SK-N-SH treated with all-trans-retinoic acid at 6 μM for 48 hours (cell line): ENCODE measurements at regions not wholly inside any gene's neighbourhood (a gene's known extent, or its start where the extent isn't known, plus 50 kb on each side); places are given as distances from the start of the nearest gene placed in this dataset.

Experiments used
- ATAC-seq: fragments of 200-7000 bp; cut with Tn5 transposase; 3 replicates; pipeline ENCODE4 v1.9.1; 2020; ENCODE audit warnings: mild to moderate bottlenecking, moderate library complexity
- ARNTL ChIP-seq: fragments of 450-650 bp; formaldehyde crosslinking; IDR thresholded peaks from 2 replicates; pipeline ENCODE4 v1.5.0; 2020; ENCODE audit warnings: low read depth, mild to moderate bottlenecking, moderate library complexity, borderline replicate concordance
- BACH2 ChIP-seq: fragments of 250-450 bp; sonication (Bioruptor Pico); IDR thresholded peaks from 2 replicates; pipeline ENCODE4 v1.9.0; 2021; ENCODE audit warnings: mild to moderate bottlenecking, borderline replicate concordance
- CSDC2 ChIP-seq: fragments of 250-450 bp; sonication (Bioruptor Pico); IDR thresholded peaks from 2 replicates; pipeline ENCODE4 v1.5.0; 2020; ENCODE audit warnings: mild to moderate bottlenecking, moderate library complexity
- ESRRG ChIP-seq: fragments of 250-450 bp; sonication (Bioruptor Pico); IDR thresholded peaks from 2 replicates; pipeline ENCODE4 v1.6.1; 2021; ENCODE audit warnings: mild to moderate bottlenecking
- GLIS3 ChIP-seq: fragments of 250-450 bp; sonication (Bioruptor Pico); IDR thresholded peaks from 2 replicates; pipeline ENCODE4 v1.5.0; 2020; ENCODE audit warnings: mild to moderate bottlenecking, moderate library complexity
- OSR1 ChIP-seq: fragments of 250-450 bp; sonication (Bioruptor Pico); IDR thresholded peaks from 2 replicates; pipeline ENCODE4 v1.8.0; 2022; ENCODE audit warnings: moderate library complexity, mild to moderate bottlenecking, inconsistent platforms
- PPARA ChIP-seq: fragments of 250-450 bp; sonication (Bioruptor Pico); IDR thresholded peaks from 2 replicates; pipeline ENCODE4 v1.5.0; 2020; ENCODE audit warnings: mild to moderate bottlenecking, borderline replicate concordance
- RARB ChIP-seq: fragments of 250-450 bp; sonication (Bioruptor Pico); IDR thresholded peaks from 2 replicates; pipeline ENCODE4 v1.8.0; 2021; ENCODE audit warnings: mild to moderate bottlenecking, moderate library complexity
- SNAI2 ChIP-seq: fragments of 250-450 bp; sonication (Bioruptor Pico); IDR thresholded peaks from 2 replicates; pipeline ENCODE4 v1.5.0; 2020; ENCODE audit warnings: mild to moderate bottlenecking, moderate library complexity
- TCF4 ChIP-seq: fragments of 250-450 bp; sonication (Bioruptor Pico); IDR thresholded peaks from 2 replicates; pipeline ENCODE4 v1.8.0; 2021; ENCODE audit warnings: mild to moderate bottlenecking, moderate library complexity, borderline replicate concordance
- ZC3H10 ChIP-seq: fragments of 250-450 bp; sonication (Bioruptor Pico); IDR thresholded peaks from 2 replicates; pipeline ENCODE4 v1.5.1; 2021; ENCODE audit warnings: mild to moderate bottlenecking, moderate library complexity
- ZFP3 ChIP-seq: fragments of 250-450 bp; sonication (Bioruptor Pico); IDR thresholded peaks from 2 replicates; pipeline ENCODE4 v1.5.0; 2020; ENCODE audit warnings: mild to moderate bottlenecking, moderate library complexity
- ZFP30 ChIP-seq: fragments of 450-650 bp; formaldehyde crosslinking; IDR thresholded peaks from 2 replicates; pipeline ENCODE4 v1.5.0; 2022; ENCODE audit warnings: mild to moderate bottlenecking, moderate library complexity
- ZNF565 ChIP-seq: fragments of 450-650 bp; formaldehyde crosslinking; conservative IDR thresholded peaks from 2 replicates; pipeline ENCODE4 v1.5.0; 2020; ENCODE audit warnings: low read depth, mild to moderate bottlenecking, moderate library complexity
- ZNF70 ChIP-seq: fragments of 450-650 bp; formaldehyde crosslinking; IDR thresholded peaks from 2 replicates; pipeline ENCODE4 v1.5.0; 2020; ENCODE audit warnings: mild to moderate bottlenecking, moderate library complexity
- ZNF8 ChIP-seq: fragments of 450-650 bp; formaldehyde crosslinking; IDR thresholded peaks from 2 replicates; pipeline ENCODE4 v1.5.0; 2020; ENCODE audit warnings: mild to moderate bottlenecking, moderate library complexity
- TF ChIP-seq, protein P1 (sequence below): fragments of 250-450 bp; sonication (Bioruptor Pico); IDR thresholded peaks from 2 replicates; pipeline ENCODE4 v1.8.0; 2020; ENCODE audit warnings: mild to moderate bottlenecking, moderate library complexity, borderline replicate concordance
- TF ChIP-seq, protein P2 (sequence below): fragments of 250-450 bp; sonication (Bioruptor Pico); IDR thresholded peaks from 2 replicates; pipeline ENCODE4 v1.5.0; 2020; ENCODE audit warnings: mild to moderate bottlenecking, moderate library complexity
- TF ChIP-seq, protein P3 (sequence below): fragments of 250-450 bp; sonication (Bioruptor Pico); IDR thresholded peaks from 2 replicates; pipeline ENCODE4 v1.8.0; 2021; ENCODE audit warnings: low read depth, mild to moderate bottlenecking, moderate library complexity, borderline replicate concordance
- TF ChIP-seq, protein P4 (sequence below): fragments of 250-450 bp; sonication (Bioruptor Pico); IDR thresholded peaks from 2 replicates; pipeline ENCODE4 v1.5.1; 2021; ENCODE audit warnings: mild to moderate bottlenecking, moderate library complexity
- TF ChIP-seq, protein P5 (sequence below): fragments of 250-450 bp; sonication (Bioruptor Pico); IDR thresholded peaks from 2 replicates; pipeline ENCODE4 v1.5.1; 2020; ENCODE audit warnings: low read depth, mild to moderate bottlenecking, moderate library complexity

DNA sequence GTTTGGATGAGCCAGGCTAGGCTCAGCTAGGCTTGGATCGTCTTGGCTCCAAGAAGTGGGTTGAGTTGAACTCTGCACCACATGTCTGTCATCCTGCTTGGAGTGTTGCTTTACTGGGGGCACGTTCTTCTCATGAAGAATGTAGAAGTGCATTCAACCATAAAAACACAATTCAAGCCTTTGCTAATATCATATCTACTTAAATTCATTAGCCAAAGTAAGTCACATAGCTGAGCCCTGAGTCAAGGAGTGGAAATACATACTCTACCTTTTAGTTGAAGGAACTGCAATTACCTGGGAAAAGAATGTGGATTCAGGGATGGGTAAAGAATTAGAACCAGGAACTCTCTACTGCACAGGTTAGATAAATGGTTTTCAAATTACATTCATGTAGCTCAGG is 360.4 kb upstream of the KCNH7 start:
- TF ChIP-seq SNAI2 (CRISPR knock-in tag) (no peak), ZNF8 (CRISPR knock-in tag) (no peak), ZFP3 (CRISPR knock-in tag) (no peak), ESRRG (CRISPR knock-in tag) (no peak), OSR1 (CRISPR knock-in tag) (no peak), ARNTL (CRISPR knock-in tag) (no peak), GLIS3 (CRISPR knock-in tag) (no peak), CSDC2 (CRISPR knock-in tag) (no peak), ZFP30 (CRISPR knock-in tag) (no peak), ZNF70 (CRISPR knock-in tag) (no peak), RARB (CRISPR knock-in tag) (no peak), ZC3H10 (no peak), TCF4 (CRISPR knock-in tag) (no peak), ZNF565 (CRISPR knock-in tag) (no peak), BACH2 (no peak)
- TF ChIP-seq, protein P1, sequence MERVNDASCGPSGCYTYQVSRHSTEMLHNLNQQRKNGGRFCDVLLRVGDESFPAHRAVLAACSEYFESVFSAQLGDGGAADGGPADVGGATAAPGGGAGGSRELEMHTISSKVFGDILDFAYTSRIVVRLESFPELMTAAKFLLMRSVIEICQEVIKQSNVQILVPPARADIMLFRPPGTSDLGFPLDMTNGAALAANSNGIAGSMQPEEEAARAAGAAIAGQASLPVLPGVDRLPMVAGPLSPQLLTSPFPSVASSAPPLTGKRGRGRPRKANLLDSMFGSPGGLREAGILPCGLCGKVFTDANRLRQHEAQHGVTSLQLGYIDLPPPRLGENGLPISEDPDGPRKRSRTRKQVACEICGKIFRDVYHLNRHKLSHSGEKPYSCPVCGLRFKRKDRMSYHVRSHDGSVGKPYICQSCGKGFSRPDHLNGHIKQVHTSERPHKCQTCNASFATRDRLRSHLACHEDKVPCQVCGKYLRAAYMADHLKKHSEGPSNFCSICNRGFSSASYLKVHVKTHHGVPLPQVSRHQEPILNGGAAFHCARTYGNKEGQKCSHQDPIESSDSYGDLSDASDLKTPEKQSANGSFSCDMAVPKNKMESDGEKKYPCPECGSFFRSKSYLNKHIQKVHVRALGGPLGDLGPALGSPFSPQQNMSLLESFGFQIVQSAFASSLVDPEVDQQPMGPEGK (CRISPR knock-in tag), result no peak
- TF ChIP-seq, protein P2, sequence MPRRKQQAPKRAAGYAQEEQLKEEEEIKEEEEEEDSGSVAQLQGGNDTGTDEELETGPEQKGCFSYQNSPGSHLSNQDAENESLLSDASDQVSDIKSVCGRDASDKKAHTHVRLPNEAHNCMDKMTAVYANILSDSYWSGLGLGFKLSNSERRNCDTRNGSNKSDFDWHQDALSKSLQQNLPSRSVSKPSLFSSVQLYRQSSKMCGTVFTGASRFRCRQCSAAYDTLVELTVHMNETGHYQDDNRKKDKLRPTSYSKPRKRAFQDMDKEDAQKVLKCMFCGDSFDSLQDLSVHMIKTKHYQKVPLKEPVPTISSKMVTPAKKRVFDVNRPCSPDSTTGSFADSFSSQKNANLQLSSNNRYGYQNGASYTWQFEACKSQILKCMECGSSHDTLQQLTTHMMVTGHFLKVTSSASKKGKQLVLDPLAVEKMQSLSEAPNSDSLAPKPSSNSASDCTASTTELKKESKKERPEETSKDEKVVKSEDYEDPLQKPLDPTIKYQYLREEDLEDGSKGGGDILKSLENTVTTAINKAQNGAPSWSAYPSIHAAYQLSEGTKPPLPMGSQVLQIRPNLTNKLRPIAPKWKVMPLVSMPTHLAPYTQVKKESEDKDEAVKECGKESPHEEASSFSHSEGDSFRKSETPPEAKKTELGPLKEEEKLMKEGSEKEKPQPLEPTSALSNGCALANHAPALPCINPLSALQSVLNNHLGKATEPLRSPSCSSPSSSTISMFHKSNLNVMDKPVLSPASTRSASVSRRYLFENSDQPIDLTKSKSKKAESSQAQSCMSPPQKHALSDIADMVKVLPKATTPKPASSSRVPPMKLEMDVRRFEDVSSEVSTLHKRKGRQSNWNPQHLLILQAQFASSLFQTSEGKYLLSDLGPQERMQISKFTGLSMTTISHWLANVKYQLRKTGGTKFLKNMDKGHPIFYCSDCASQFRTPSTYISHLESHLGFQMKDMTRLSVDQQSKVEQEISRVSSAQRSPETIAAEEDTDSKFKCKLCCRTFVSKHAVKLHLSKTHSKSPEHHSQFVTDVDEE (CRISPR knock-in tag), result no peak
- TF ChIP-seq, protein P3, sequence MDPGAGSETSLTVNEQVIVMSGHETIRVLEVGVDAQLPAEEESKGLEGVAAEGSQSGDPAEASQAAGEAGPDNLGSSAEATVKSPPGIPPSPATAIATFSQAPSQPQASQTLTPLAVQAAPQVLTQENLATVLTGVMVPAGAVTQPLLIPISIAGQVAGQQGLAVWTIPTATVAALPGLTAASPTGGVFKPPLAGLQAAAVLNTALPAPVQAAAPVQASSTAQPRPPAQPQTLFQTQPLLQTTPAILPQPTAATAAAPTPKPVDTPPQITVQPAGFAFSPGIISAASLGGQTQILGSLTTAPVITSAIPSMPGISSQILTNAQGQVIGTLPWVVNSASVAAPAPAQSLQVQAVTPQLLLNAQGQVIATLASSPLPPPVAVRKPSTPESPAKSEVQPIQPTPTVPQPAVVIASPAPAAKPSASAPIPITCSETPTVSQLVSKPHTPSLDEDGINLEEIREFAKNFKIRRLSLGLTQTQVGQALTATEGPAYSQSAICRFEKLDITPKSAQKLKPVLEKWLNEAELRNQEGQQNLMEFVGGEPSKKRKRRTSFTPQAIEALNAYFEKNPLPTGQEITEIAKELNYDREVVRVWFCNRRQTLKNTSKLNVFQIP, result no peak
- TF ChIP-seq, all 23 proteins: peak for 0

DNA sequence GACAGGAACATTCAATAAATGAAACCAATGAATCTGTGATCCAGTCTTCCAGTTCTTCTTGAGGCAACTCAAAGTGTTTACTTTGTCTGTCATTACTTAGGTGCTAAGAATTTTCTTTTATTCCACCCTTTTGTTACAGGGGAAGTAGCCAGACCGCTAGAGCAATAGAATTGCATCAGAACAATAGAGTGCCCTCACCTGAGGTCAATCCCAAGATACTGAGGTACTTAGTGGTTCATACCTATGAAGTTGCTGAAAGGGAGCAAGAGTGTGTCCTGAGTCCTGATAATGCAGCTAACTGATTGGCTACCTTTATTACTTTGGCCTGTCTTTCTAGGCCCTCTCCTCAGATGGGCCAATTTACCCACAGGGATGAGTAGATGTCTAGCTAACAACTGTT is 359.4 kb upstream of the KCNH7 start:
- no peak for ATAC-seq
- TF ChIP-seq SNAI2 (CRISPR knock-in tag) (no peak), TCF4 (CRISPR knock-in tag) (no peak), RARB (CRISPR knock-in tag) (no peak), GLIS3 (CRISPR knock-in tag) (no peak), CSDC2 (CRISPR knock-in tag) (no peak), OSR1 (CRISPR knock-in tag) (no peak), ZC3H10 (no peak), PPARA (CRISPR knock-in tag) (no peak)
- TF ChIP-seq, protein P4, sequence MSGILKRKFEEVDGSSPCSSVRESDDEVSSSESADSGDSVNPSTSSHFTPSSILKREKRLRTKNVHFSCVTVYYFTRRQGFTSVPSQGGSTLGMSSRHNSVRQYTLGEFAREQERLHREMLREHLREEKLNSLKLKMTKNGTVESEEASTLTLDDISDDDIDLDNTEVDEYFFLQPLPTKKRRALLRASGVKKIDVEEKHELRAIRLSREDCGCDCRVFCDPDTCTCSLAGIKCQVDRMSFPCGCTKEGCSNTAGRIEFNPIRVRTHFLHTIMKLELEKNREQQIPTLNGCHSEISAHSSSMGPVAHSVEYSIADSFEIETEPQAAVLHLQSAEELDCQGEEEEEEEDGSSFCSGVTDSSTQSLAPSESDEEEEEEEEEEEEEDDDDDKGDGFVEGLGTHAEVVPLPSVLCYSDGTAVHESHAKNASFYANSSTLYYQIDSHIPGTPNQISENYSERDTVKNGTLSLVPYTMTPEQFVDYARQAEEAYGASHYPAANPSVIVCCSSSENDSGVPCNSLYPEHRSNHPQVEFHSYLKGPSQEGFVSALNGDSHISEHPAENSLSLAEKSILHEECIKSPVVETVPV (CRISPR knock-in tag), result no peak
- TF ChIP-seq, protein P5, sequence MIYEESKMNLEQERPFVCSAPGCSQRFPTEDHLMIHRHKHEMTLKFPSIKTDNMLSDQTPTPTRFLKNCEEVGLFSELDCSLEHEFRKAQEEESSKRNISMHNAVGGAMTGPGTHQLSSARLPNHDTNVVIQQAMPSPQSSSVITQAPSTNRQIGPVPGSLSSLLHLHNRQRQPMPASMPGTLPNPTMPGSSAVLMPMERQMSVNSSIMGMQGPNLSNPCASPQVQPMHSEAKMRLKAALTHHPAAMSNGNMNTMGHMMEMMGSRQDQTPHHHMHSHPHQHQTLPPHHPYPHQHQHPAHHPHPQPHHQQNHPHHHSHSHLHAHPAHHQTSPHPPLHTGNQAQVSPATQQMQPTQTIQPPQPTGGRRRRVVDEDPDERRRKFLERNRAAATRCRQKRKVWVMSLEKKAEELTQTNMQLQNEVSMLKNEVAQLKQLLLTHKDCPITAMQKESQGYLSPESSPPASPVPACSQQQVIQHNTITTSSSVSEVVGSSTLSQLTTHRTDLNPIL (CRISPR knock-in tag), result no peak

More for the DNA sequence above, 360.4 kb upstream of the KCNH7 start:
- no peak for ATAC-seq

- TF ChIP-seq, protein P5 (CRISPR knock-in tag), result no peak
- TF ChIP-seq, all 23 proteins: peak for 0
- 0 out of 3 replicates have a peak, but pooled peaks have one; percentile 59 for ATAC-seq
Observed at GRCh38 chr2:163191372-163191771, 352.8 kb upstream of the KCNH7 start.
